Type B pancreatic cell (in vitro differentiated cells): ENCODE measurements at regions not wholly inside any gene's neighbourhood (a gene's known extent, or its start where the extent isn't known, plus 50 kb on each side); places are given as distances from the start of the nearest gene placed in this dataset.

Source experiments
- DNase-seq: peaks from one replicate; pipeline ENCODE4 v3.0.0; 2021; ENCODE audit warnings: mixed read lengths; ENCODE audit not compliant: unreplicated experiment; ENCODE audit errors: extremely low spot score
- H3K27ac Mint-ChIP-seq: 2 replicates; pipeline ENCODE4 v1.8.0; 2021; ENCODE audit warnings: mild to moderate bottlenecking, mixed read lengths
- H3K27me3 Mint-ChIP-seq: 2 replicates; pipeline ENCODE4 v1.8.0; 2021; ENCODE audit warnings: mixed read lengths
- H3K36me3 Mint-ChIP-seq: 2 replicates; pipeline ENCODE4 v1.8.0; 2021; ENCODE audit warnings: mixed read lengths
- H3K4me1 Mint-ChIP-seq: one replicate; pipeline ENCODE4 v1.8.0; 2021; ENCODE audit warnings: mixed read lengths; ENCODE audit not compliant: unreplicated experiment
- H3K4me3 Mint-ChIP-seq: 2 replicates; pipeline ENCODE4 v1.8.0; 2021; ENCODE audit warnings: mild to moderate bottlenecking, mixed read lengths
- H3K9me3 Mint-ChIP-seq: 2 replicates; pipeline ENCODE4 v1.8.0; 2021; ENCODE audit warnings: mixed read lengths
- CTCF ChIP-seq: fragments of 200-600 bp; sonication (generic); conservative IDR thresholded peaks from 2 replicates; pipeline ENCODE4 v1.5.0; 2021; ENCODE audit warnings: antibody characterized with exemption, mild to moderate bottlenecking

DNA sequence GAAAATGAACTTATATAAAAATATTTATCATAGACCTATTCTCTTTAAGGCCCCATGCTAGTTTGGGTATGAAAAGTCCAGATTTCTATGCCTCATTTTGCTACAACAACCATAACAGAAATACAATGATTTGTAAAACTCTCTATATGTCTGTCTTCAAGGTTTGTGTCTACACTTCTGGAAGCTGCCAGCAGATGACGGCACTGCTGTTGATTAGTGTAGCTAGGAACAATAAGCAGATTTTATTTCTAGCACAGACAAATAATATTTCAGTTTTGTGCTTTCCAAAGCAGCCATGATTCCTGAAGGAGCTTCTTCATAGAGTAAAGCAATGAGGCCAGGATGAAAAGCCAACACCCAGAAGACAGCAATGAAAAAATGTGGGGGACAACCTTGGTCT lies 779.6 kb upstream of the ADGRL2 start:
- H3K36me3 Mint-ChIP-seq, result no peaks in the 10 kb centered on the region
- no peak for DNase-seq
- peaks cover 8% of the 10 kb centered on the region for H3K9me3 Mint-ChIP-seq
- no peak for TF ChIP-seq CTCF
- no peaks in the 10 kb centered on the region for H3K4me1 Mint-ChIP-seq
- H3K4me3 Mint-ChIP-seq, result no peak overlapping the region
- no peak overlapping the region for H3K27ac Mint-ChIP-seq
- no peaks in the 10 kb centered on the region for H3K27me3 Mint-ChIP-seq

DNA sequence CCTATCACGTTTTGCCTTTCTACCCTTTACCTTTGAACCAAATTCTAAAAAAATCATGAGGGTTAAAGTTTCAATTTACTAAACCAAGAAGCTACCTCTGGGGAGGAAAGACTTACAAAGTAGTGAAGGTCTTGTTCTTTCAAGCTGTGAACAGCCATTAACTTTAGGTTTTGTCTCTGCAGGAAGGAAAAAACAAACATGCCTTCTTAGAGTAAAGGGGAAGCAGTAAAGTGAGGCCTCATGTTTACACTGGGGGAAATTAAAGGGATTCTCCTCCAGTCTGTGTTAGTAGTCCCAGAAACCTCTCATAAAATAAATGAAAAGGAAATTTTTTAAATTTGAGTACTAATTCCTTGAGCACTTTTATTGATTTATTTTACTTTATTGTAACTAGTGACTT lies 780.2 kb upstream of the ADGRL2 start:
- Mint-ChIP-seq H3K9me3 (peaks cover 11% of the 10 kb centered on the region), H3K4me3 (no peak overlapping the region), H3K27ac (no peak overlapping the region), H3K4me1 (no peaks in the 10 kb centered on the region), H3K36me3 (no peaks in the 10 kb centered on the region), H3K27me3 (no peaks in the 10 kb centered on the region)
- no peak for DNase-seq
- TF ChIP-seq CTCF, result no peak

GRCh38 chr1:81010126-81010525 lies 790.6 kb upstream of the ADGRL2 start:
- peaks cover 4% of the 10 kb centered on the region for H3K27me3 Mint-ChIP-seq
- no peaks in the 10 kb centered on the region for H3K36me3 Mint-ChIP-seq
- TF ChIP-seq CTCF, result no peak
- no peak for DNase-seq
- H3K27ac Mint-ChIP-seq, result no peak overlapping the region
- H3K4me3 Mint-ChIP-seq, result no peak overlapping the region
- peaks cover 4% of the 10 kb centered on the region for H3K4me1 Mint-ChIP-seq
- peaks cover 14% of the 10 kb centered on the region for H3K9me3 Mint-ChIP-seq

- Mint-ChIP-seq H3K27ac (no peak overlapping the region), H3K9me3 (peaks cover 14% of the 10 kb centered on the region), H3K36me3 (no peaks in the 10 kb centered on the region), H3K27me3 (peaks cover 11% of the 10 kb centered on the region), H3K4me1 (peaks cover 4% of the 10 kb centered on the region), H3K4me3 (no peak overlapping the region)
- no peak for TF ChIP-seq CTCF
- DNase-seq, result no peak
Measured at GRCh38 chr1:81008293-81008692, 792.4 kb upstream of the ADGRL2 start.

GRCh38 chr1:81007024-81007423 lies 793.7 kb upstream of the ADGRL2 start:
- peaks cover 9% of the 10 kb centered on the region for H3K9me3 Mint-ChIP-seq

More at GRCh38 chr1:81007024-81007423, 793.7 kb upstream of the ADGRL2 start:
- no peak for TF ChIP-seq CTCF
- Mint-ChIP-seq H3K4me3 (no peak overlapping the region), H3K27ac (no peak overlapping the region), H3K4me1 (peaks cover 4% of the 10 kb centered on the region), H3K36me3 (no peaks in the 10 kb centered on the region), H3K27me3 (peaks cover 11% of the 10 kb centered on the region)
- no peak for DNase-seq
